B cell (primary cell): ENCODE measurements at regions not wholly inside any gene's neighbourhood (a gene's known extent, or its start where the extent isn't known, plus 50 kb on each side); places are given as distances from the start of the nearest gene placed in this dataset.

ENCODE experiments used
- EZH2 ChIP-seq: IDR thresholded peaks from 2 replicates; pipeline ENCODE4 v1.6.1; 2012; ENCODE audit warnings: borderline replicate concordance, low read depth, mild to moderate bottlenecking, moderate library complexity, low read length; ENCODE audit not compliant: insufficient read depth, poor library complexity, severe bottlenecking
- TF ChIP-seq, protein P1 (sequence below): fragments of 200-600 bp; IDR thresholded peaks from one replicate; pipeline ENCODE4 v1.8.0; 2022; ENCODE audit warnings: antibody characterized with exemption, mild to moderate bottlenecking

DNA sequence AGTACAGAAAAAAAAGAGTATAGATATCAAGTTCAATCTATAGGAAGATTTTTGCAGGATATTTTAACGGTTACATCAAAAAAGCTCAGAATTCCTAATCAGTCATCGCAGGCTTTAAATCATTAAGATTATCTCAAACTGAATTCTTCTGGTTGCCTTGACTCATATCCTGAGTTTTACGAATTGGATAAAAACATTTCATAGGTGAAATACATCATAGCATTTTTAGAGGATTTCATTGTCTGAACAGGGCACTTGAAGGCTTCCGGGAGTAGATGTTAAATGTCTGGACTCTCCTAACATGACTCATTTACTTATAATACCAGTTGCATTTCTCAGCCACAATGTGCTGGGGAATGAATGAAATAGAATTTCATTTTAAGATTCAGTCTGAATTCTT, 2216.6 kb upstream of the RAG2 start:
- TF ChIP-seq, protein P1, sequence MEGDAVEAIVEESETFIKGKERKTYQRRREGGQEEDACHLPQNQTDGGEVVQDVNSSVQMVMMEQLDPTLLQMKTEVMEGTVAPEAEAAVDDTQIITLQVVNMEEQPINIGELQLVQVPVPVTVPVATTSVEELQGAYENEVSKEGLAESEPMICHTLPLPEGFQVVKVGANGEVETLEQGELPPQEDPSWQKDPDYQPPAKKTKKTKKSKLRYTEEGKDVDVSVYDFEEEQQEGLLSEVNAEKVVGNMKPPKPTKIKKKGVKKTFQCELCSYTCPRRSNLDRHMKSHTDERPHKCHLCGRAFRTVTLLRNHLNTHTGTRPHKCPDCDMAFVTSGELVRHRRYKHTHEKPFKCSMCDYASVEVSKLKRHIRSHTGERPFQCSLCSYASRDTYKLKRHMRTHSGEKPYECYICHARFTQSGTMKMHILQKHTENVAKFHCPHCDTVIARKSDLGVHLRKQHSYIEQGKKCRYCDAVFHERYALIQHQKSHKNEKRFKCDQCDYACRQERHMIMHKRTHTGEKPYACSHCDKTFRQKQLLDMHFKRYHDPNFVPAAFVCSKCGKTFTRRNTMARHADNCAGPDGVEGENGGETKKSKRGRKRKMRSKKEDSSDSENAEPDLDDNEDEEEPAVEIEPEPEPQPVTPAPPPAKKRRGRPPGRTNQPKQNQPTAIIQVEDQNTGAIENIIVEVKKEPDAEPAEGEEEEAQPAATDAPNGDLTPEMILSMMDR: no peak
- no peak for TF ChIP-seq EZH2
